H1 (cell line): ENCODE measurements at regions not wholly inside any gene's neighbourhood (a gene's known extent, or its start where the extent isn't known, plus 50 kb on each side); places are given as distances from the start of the nearest gene placed in this dataset.

Source experiments
- BACH1 ChIP-seq: IDR thresholded peaks from 2 replicates; pipeline ENCODE4 v1.6.1; 2012; ENCODE audit warnings: low read length, improper control_type of control experiment
- MAX ChIP-seq: IDR thresholded peaks from 2 replicates; pipeline ENCODE4 v1.6.1; 2012; ENCODE audit warnings: inconsistent platforms
- NANOG ChIP-seq: IDR thresholded peaks from 2 replicates; pipeline ENCODE4 v1.6.1; 2011; ENCODE audit warnings: low read length, low read depth, mild to moderate bottlenecking, inconsistent platforms; ENCODE audit not compliant: insufficient read depth, poor library complexity, severe bottlenecking
- NRF1 ChIP-seq: IDR thresholded peaks from 2 replicates; pipeline ENCODE4 v1.6.1; 2011; ENCODE audit warnings: mild to moderate bottlenecking, low read depth, low read length, improper control_type of control experiment
- RNF2 ChIP-seq: fragments of 200-900, 300-1000 bp; sonication (generic); IDR thresholded peaks from 2 replicates; pipeline ENCODE4 v1.7.1; 2016; ENCODE audit warnings: borderline replicate concordance, low read depth, mild to moderate bottlenecking, antibody characterized with exemption, low read length; ENCODE audit not compliant: poor library complexity, severe bottlenecking; ENCODE audit errors: missing control alignments

DNA sequence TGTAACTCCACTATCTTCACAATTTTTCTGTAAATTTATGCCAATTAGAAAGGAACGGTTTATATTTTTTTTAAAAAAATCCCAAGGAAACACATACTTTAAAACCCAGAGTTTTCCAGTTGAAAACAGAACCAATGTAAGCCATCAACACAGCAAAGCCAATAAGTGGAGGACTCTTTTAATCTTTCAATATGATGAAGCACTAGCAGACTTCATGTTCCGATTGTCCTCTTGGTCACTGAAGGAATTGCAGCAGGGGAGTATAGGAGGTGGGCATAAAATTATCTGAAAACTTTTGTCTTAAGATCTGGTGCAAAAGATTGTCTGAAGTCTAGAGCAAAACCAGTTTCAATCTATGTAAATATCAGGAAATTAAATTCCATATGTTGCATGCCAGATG is 102.1 kb upstream of the PAPPA start (continued):
- TF ChIP-seq NRF1 (no peak), RNF2 (no peak), MAX (no peak), NANOG (no peak), BACH1 (no peak)
